ENCODE measurements at regions not wholly inside any gene's neighbourhood (a gene's known extent, or its start where the extent isn't known, plus 50 kb on each side); places are given as distances from the start of the nearest gene placed in this dataset.

GRCh38 chr6:156319707-156320106 lies 457.5 kb upstream of the ARID1B start:
- DNase-seq (ENCODE audit: low spot score): no peak
- Histone ChIP-seq H3K9me3 (ENCODE audit: low read length) (no peaks in the 10 kb centered on the region), H2AFZ (ENCODE audit: low read length) (no peak overlapping the region), H4K20me1 (ENCODE audit: insufficient read depth, low read length) (no peaks in the 10 kb centered on the region), H3K4me2 (ENCODE audit: low read length) (no peak overlapping the region), H3K36me3 (ENCODE audit: insufficient read depth, low read length) (0 out of 2 replicates have a peak, but pooled peaks cover 3% of the 10 kb centered on the region), H3K4me1 (ENCODE audit: insufficient read depth, low read length, poor library complexity, severe bottlenecking) (no peaks in the 10 kb centered on the region), H3K27ac (ENCODE audit: low read depth, low read length, poor library complexity, severe bottlenecking) (no peak overlapping the region), H3K79me2 (ENCODE audit: insufficient read depth, low read depth, low read length) (no peaks in the 10 kb centered on the region), H3K4me3 (ENCODE audit: low read depth, low read length, poor library complexity, severe bottlenecking) (no peak overlapping the region), H3K9me2 (ENCODE audit: insufficient read depth, low read length) (no peaks in the 10 kb centered on the region)
- TF ChIP-seq CTCF (conservative IDR thresholded peaks at IDR 0.05; ENCODE audit: low read length) (no peak), EZH2phosphoT487 (IDR thresholded peaks at IDR 0.05; ENCODE audit: borderline replicate concordance, low read depth, low read length) (no peak)
- POLR2A ChIA-PET: interaction anchor here (0.7 kb wide), 1 partner anchor 1311 kb away, joined by 3 read pairs; no protein-coding TSS in a partner anchor
- intact Hi-C loops (cut with micrococcal nuclease; ENCODE audit: unreplicated experiment): no loop called here
- no TSS peak for BruUV-seq (replicated peaks)
- CTCF ChIA-PET (ENCODE audit: unreplicated experiment): no interaction called here

GRCh38 chr6:156316583-156317125 lies 460.5 kb upstream of the ARID1B start:
- H3K79me2 ChIP-seq (ENCODE audit: insufficient read depth, low read depth, low read length): no peaks in the 10 kb centered on the region
- no TSS peak for BruUV-seq (replicated peaks)
- H3K4me3 ChIP-seq (ENCODE audit: low read depth, low read length, poor library complexity, severe bottlenecking): no peak overlapping the region
- TF ChIP-seq EZH2phosphoT487 (IDR thresholded peaks at IDR 0.05; ENCODE audit: borderline replicate concordance, low read depth, low read length): no peak
- TF ChIP-seq CTCF (conservative IDR thresholded peaks at IDR 0.05; ENCODE audit: low read length): no peak
- H3K27ac ChIP-seq (ENCODE audit: low read depth, low read length, poor library complexity, severe bottlenecking): no peak overlapping the region
- no peaks in the 10 kb centered on the region for H3K4me1 ChIP-seq (ENCODE audit: insufficient read depth, low read length, poor library complexity, severe bottlenecking)
- ChIA-PET CTCF (ENCODE audit: unreplicated experiment) (no interaction called here), POLR2A (interaction anchor here (2.3 kb wide), 1 partner anchor 9 kb away, joined by 14 read pairs; no protein-coding TSS in a partner anchor)
- no peaks in the 10 kb centered on the region for H4K20me1 ChIP-seq (ENCODE audit: insufficient read depth, low read length)
- DNase-seq (ENCODE audit: low spot score): no peak
- H2AFZ ChIP-seq (ENCODE audit: low read length): no peak overlapping the region
- H3K4me2 ChIP-seq (ENCODE audit: low read length): no peak overlapping the region
- H3K9me2 ChIP-seq (ENCODE audit: insufficient read depth, low read length): no peaks in the 10 kb centered on the region
- 0 out of 2 replicates have a peak, but pooled peaks cover 3% of the 10 kb centered on the region for H3K36me3 ChIP-seq (ENCODE audit: insufficient read depth, low read length)
- intact Hi-C loops (cut with micrococcal nuclease; ENCODE audit: unreplicated experiment): no loop called here
- H3K9me3 ChIP-seq (ENCODE audit: low read length): no peaks in the 10 kb centered on the region

- no TSS peak for BruUV-seq (replicated peaks)
- TF ChIP-seq EZH2phosphoT487 (IDR thresholded peaks at IDR 0.05; ENCODE audit: borderline replicate concordance, low read depth, low read length): no peak
- no peak for TF ChIP-seq CTCF (conservative IDR thresholded peaks at IDR 0.05; ENCODE audit: low read length)
- Histone ChIP-seq H2AFZ (ENCODE audit: low read length) (no peak overlapping the region), H3K4me2 (ENCODE audit: low read length) (no peak overlapping the region), H3K79me2 (ENCODE audit: insufficient read depth, low read depth, low read length) (no peaks in the 10 kb centered on the region), H3K4me3 (ENCODE audit: low read depth, low read length, poor library complexity, severe bottlenecking) (no peak overlapping the region), H3K9me2 (ENCODE audit: insufficient read depth, low read length) (no peaks in the 10 kb centered on the region), H3K27ac (ENCODE audit: low read depth, low read length, poor library complexity, severe bottlenecking) (no peak overlapping the region), H4K20me1 (ENCODE audit: insufficient read depth, low read length) (no peaks in the 10 kb centered on the region), H3K4me1 (ENCODE audit: insufficient read depth, low read length, poor library complexity, severe bottlenecking) (no peaks in the 10 kb centered on the region), H3K9me3 (ENCODE audit: low read length) (no peaks in the 10 kb centered on the region), H3K36me3 (ENCODE audit: insufficient read depth, low read length) (0 out of 2 replicates have a peak, but pooled peaks cover 3% of the 10 kb centered on the region)
- CTCF ChIA-PET (ENCODE audit: unreplicated experiment): no interaction called here
- POLR2A ChIA-PET: interaction anchor here (1.1 kb wide), 1 partner anchor 20 kb away, joined by 3 read pairs; no protein-coding TSS in a partner anchor
- no peak for DNase-seq (ENCODE audit: low spot score)
- intact Hi-C loops (cut with micrococcal nuclease; ENCODE audit: unreplicated experiment): no loop called here
Measured at GRCh38 chr6:156315146-156315545, 462.0 kb upstream of the ARID1B start.

All from OCI-LY7 (cell line).